ENCODE measurements at regions not wholly inside any gene's neighbourhood (a gene's known extent, or its start where the extent isn't known, plus 50 kb on each side); places are given as distances from the start of the nearest gene placed in this dataset.

- TF ChIP-seq CTCF (IDR thresholded peaks at IDR 0.05; ENCODE audit: insufficient read depth, low read length, poor library complexity, severe bottlenecking) (no peak), EZH2phosphoT487 (conservative IDR thresholded peaks at IDR 0.05; ENCODE audit: low read length) (no peak)
Observed at GRCh38 chr2:118622913-118623312, 224.5 kb downstream of the EN1 start.

All from SU-DHL-6 (cell line).